ENCODE measurements at regions not wholly inside any gene's neighbourhood (a gene's known extent, or its start where the extent isn't known, plus 50 kb on each side); places are given as distances from the start of the nearest gene placed in this dataset.
"Not testable (repeated sequence)": the region's sequence is repeated elsewhere in the genome, so short reads cannot be mapped to it uniquely, and the experiment has no call there.

DNA sequence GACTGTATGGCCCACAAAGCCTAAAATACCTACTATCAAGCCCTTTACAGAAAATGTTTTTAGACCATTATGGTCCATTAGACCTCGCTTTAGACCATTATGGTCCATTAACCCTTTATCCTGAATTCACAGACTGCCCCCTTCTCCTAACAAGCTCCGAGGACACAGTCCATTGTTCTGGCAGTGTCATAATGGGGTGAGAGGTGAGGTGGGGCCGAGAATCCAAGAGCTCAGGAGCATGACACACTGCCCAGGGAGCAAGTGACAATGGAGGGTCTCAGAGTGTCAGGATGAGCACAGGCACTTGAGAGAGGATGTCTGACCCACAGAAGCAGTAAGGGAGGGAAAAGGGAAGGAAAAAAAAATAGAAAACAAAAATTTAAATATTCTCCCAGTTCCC lies 212.4 kb upstream of the NT5E start (continued):
- TF ChIP-seq, protein P1, sequence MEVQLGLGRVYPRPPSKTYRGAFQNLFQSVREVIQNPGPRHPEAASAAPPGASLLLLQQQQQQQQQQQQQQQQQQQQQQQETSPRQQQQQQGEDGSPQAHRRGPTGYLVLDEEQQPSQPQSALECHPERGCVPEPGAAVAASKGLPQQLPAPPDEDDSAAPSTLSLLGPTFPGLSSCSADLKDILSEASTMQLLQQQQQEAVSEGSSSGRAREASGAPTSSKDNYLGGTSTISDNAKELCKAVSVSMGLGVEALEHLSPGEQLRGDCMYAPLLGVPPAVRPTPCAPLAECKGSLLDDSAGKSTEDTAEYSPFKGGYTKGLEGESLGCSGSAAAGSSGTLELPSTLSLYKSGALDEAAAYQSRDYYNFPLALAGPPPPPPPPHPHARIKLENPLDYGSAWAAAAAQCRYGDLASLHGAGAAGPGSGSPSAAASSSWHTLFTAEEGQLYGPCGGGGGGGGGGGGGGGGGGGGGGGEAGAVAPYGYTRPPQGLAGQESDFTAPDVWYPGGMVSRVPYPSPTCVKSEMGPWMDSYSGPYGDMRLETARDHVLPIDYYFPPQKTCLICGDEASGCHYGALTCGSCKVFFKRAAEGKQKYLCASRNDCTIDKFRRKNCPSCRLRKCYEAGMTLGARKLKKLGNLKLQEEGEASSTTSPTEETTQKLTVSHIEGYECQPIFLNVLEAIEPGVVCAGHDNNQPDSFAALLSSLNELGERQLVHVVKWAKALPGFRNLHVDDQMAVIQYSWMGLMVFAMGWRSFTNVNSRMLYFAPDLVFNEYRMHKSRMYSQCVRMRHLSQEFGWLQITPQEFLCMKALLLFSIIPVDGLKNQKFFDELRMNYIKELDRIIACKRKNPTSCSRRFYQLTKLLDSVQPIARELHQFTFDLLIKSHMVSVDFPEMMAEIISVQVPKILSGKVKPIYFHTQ (CRISPR knock-in tag; IDR thresholded peaks at IDR 0.05) = no peak
- TF ChIP-seq, protein P2, sequence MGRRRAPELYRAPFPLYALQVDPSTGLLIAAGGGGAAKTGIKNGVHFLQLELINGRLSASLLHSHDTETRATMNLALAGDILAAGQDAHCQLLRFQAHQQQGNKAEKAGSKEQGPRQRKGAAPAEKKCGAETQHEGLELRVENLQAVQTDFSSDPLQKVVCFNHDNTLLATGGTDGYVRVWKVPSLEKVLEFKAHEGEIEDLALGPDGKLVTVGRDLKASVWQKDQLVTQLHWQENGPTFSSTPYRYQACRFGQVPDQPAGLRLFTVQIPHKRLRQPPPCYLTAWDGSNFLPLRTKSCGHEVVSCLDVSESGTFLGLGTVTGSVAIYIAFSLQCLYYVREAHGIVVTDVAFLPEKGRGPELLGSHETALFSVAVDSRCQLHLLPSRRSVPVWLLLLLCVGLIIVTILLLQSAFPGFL (CRISPR knock-in tag; IDR thresholded peaks at IDR 0.05; ENCODE audit: borderline replicate concordance) = no peak
- TF ChIP-seq, protein P3, sequence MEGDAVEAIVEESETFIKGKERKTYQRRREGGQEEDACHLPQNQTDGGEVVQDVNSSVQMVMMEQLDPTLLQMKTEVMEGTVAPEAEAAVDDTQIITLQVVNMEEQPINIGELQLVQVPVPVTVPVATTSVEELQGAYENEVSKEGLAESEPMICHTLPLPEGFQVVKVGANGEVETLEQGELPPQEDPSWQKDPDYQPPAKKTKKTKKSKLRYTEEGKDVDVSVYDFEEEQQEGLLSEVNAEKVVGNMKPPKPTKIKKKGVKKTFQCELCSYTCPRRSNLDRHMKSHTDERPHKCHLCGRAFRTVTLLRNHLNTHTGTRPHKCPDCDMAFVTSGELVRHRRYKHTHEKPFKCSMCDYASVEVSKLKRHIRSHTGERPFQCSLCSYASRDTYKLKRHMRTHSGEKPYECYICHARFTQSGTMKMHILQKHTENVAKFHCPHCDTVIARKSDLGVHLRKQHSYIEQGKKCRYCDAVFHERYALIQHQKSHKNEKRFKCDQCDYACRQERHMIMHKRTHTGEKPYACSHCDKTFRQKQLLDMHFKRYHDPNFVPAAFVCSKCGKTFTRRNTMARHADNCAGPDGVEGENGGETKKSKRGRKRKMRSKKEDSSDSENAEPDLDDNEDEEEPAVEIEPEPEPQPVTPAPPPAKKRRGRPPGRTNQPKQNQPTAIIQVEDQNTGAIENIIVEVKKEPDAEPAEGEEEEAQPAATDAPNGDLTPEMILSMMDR (IDR thresholded peaks at IDR 0.05) = no peak
- TF ChIP-seq PRRX2 (CRISPR knock-in tag; IDR thresholded peaks at IDR 0.05) (no peak), JUN (CRISPR knock-in tag; IDR thresholded peaks at IDR 0.05) (no peak), EMX1 (CRISPR knock-in tag; IDR thresholded peaks at IDR 0.05) (no peak), JAZF1 (CRISPR knock-in tag; IDR thresholded peaks at IDR 0.05) (no peak), ZNF416 (CRISPR knock-in tag; IDR thresholded peaks at IDR 0.05) (no peak)

DNA sequence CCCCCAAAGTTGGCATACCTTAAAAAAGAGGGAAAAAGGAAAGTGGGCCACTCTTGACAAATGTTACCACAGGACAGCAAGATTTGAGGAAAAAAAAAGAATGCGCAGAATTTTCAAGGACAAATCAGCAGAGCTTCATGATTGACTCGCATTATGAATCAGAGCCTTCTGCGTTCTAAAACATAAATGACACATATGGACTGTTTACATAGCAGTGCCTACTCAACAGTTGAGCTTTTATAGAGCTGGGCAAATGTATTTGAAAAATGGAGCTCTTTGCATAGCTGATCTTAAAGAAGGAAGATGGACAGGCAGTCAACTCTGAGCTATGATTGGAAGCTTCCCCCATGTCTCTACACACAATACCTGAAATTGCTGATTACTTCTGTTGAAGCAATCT lies 213.2 kb upstream of the NT5E start:
- ChIA-PET POLR2A (no interaction called here), CTCF (no interaction called here)
- Mint-ChIP-seq H3K36me3 (no peaks in the 10 kb centered on the region), H3K27ac (no peak overlapping the region), H3K4me3 (no peak overlapping the region), H3K9me3 (no peaks in the 10 kb centered on the region), H3K4me1 (0 out of 2 replicates have a peak, but pooled peaks cover 7% of the 10 kb centered on the region), H3K27me3 (ENCODE audit: low read depth) (no peaks in the 10 kb centered on the region)
- ATAC-seq (no peak), DNase-seq (ENCODE audit: low spot score) (no peak)
- TF ChIP-seq PRRX2 (CRISPR knock-in tag; IDR thresholded peaks at IDR 0.05) (no peak), ZNF219 (CRISPR knock-in tag; IDR thresholded peaks at IDR 0.05; ENCODE audit: borderline replicate concordance) (no peak), OVOL2 (CRISPR knock-in tag; IDR thresholded peaks at IDR 0.05; ENCODE audit: borderline replicate concordance) (no peak), GTF2I (CRISPR knock-in tag; conservative IDR thresholded peaks at IDR 0.05) (no peak), ATF1 (CRISPR knock-in tag; IDR thresholded peaks at IDR 0.05) (no peak), RORB (CRISPR knock-in tag; IDR thresholded peaks at IDR 0.05) (no peak)
- TF ChIP-seq, protein P4, sequence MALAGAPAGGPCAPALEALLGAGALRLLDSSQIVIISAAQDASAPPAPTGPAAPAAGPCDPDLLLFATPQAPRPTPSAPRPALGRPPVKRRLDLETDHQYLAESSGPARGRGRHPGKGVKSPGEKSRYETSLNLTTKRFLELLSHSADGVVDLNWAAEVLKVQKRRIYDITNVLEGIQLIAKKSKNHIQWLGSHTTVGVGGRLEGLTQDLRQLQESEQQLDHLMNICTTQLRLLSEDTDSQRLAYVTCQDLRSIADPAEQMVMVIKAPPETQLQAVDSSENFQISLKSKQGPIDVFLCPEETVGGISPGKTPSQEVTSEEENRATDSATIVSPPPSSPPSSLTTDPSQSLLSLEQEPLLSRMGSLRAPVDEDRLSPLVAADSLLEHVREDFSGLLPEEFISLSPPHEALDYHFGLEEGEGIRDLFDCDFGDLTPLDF (CRISPR knock-in tag; IDR thresholded peaks at IDR 0.05) = no peak
- TF ChIP-seq, protein P5, sequence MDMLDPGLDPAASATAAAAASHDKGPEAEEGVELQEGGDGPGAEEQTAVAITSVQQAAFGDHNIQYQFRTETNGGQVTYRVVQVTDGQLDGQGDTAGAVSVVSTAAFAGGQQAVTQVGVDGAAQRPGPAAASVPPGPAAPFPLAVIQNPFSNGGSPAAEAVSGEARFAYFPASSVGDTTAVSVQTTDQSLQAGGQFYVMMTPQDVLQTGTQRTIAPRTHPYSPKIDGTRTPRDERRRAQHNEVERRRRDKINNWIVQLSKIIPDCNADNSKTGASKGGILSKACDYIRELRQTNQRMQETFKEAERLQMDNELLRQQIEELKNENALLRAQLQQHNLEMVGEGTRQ (CRISPR knock-in tag; IDR thresholded peaks at IDR 0.05) = no peak
- TF ChIP-seq, protein P6, sequence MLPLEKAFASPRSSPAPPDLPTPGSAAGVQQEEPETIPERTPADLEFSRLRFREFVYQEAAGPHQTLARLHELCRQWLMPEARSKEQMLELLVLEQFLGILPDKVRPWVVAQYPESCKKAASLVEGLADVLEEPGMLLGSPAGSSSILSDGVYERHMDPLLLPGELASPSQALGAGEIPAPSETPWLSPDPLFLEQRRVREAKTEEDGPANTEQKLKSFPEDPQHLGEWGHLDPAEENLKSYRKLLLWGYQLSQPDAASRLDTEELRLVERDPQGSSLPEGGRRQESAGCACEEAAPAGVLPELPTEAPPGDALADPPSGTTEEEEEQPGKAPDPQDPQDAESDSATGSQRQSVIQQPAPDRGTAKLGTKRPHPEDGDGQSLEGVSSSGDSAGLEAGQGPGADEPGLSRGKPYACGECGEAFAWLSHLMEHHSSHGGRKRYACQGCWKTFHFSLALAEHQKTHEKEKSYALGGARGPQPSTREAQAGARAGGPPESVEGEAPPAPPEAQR (CRISPR knock-in tag; IDR thresholded peaks at IDR 0.05) = no peak

DNA sequence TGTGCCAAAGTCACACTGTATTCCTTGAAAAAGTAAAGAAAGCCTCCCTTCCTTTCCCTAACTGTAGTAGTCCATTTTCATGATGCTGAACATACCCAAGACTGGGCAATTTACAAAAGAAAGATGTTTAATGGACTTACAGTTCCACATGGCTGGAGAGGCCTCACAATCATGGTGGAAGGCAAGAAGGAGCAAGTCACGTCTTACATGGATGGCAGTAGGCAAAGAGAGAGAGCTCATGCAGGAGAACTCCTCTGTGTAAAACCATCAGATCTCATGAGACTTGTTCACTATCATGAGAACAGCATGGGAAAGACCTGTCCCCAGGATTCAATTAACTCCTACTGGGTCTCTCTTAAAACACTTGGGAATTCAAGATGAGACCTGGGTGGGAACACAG lies 222.5 kb upstream of the NT5E start:
- H3K27ac Mint-ChIP-seq; CTCF ChIA-PET; DNase-seq (ENCODE audit: low spot score); ATAC-seq; POLR2A ChIA-PET; H3K4me3 Mint-ChIP-seq; H3K27me3 Mint-ChIP-seq (ENCODE audit: low read depth); H3K4me1 Mint-ChIP-seq: not testable (repeated sequence)
- H3K9me3 Mint-ChIP-seq = peaks cover 79% of the 10 kb centered on the region
- H3K36me3 Mint-ChIP-seq = peaks cover 27% of the 10 kb centered on the region

DNA sequence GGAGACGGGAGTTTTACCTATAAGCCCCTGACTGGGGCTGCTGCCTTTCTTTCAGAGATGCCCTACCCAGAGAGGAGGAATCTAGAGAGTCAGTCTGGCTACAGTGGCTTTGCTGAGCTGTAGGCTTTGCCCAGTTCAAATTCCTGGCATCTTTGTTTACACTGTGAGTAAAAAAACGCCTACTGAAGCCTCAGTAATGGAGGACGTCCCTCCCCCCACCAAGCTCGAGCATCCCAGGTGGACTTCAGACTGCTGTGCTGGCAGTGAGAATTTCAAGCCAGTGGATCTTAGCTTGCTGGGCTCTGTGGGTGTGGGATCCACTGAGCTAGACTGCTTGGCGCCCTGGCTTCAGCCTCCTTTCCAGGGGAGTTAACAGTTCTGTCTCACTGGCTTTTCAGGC lies 237.1 kb upstream of the NT5E start:
- POLR2A ChIA-PET; H3K27ac Mint-ChIP-seq; CTCF ChIA-PET; DNase-seq (ENCODE audit: low spot score); H3K4me3 Mint-ChIP-seq; H3K27me3 Mint-ChIP-seq (ENCODE audit: low read depth): not testable (repeated sequence)
- H3K4me1 Mint-ChIP-seq = peaks cover 12% of the 10 kb centered on the region
- H3K9me3 Mint-ChIP-seq = peaks cover 57% of the 10 kb centered on the region
- H3K36me3 Mint-ChIP-seq = peaks cover 12% of the 10 kb centered on the region
- ATAC-seq = peak; percentile 34; the same call in 1 of the 2 replicates

Data from WTC11 (cell line).